ENCODE measurements at regions not wholly inside any gene's neighbourhood (a gene's known extent, or its start where the extent isn't known, plus 50 kb on each side); places are given as distances from the start of the nearest gene placed in this dataset.

DNA sequence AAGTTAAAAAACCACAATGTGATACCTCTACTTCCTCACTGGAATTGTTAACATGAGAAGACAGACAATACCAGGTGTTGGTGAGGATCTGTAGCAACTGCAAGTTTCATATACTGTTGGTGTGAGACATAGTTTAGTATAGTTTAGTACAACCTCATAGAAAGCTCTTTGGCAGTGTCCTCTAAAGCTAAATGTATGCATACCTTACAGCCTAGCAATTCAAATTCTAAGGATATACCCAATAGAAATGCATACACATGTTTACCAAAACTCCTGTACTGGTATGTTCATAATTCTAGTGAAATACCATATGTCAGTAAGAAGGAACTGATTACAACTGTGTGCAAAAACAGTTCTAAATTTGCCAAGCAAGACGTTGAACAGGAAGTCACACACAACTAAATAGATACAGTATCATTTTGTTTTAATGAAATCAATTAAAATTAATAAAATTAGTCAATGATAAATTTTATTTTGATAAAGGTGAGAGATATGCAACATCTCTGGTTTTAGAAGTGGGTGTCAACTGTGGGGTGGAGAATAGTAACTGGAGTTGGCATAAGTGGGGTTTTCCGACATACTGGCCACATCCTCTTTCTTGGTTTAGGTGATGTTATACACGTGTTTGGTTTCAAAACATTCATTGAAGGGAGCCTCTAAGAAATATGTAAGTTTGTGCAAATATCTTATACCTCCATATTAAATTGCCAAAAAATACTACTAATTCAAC, 450.7 kb downstream of the PTPRC start (continued):
- TF ChIP-seq SUZ12 (IDR thresholded peaks at IDR 0.05; ENCODE audit: unreplicated experiment): no peak
- no peak for TF ChIP-seq EED (IDR thresholded peaks at IDR 0.05; ENCODE audit: low read depth)
- no peak for TF ChIP-seq CBX5 (IDR thresholded peaks at IDR 0.05; ENCODE audit: low read depth)
- no peak for TF ChIP-seq RFX5 (IDR thresholded peaks at IDR 0.05; ENCODE audit: low read depth, low read length)
- 0 out of 2 replicates have a peak, but pooled peaks have one; percentile 32 for TF ChIP-seq MEF2A (IDR thresholded peaks at IDR 0.05; ENCODE audit: insufficient read depth, low read depth, low read length)
- 0 out of 2 replicates have a peak, but pooled peaks have one; percentile 42 for TF ChIP-seq GABPA (IDR thresholded peaks at IDR 0.05; ENCODE audit: low read depth)
- TF ChIP-seq, protein P1, sequence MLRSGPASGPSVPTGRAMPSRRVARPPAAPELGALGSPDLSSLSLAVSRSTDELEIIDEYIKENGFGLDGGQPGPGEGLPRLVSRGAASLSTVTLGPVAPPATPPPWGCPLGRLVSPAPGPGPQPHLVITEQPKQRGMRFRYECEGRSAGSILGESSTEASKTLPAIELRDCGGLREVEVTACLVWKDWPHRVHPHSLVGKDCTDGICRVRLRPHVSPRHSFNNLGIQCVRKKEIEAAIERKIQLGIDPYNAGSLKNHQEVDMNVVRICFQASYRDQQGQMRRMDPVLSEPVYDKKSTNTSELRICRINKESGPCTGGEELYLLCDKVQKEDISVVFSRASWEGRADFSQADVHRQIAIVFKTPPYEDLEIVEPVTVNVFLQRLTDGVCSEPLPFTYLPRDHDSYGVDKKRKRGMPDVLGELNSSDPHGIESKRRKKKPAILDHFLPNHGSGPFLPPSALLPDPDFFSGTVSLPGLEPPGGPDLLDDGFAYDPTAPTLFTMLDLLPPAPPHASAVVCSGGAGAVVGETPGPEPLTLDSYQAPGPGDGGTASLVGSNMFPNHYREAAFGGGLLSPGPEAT (IDR thresholded peaks at IDR 0.05; ENCODE audit: low read depth): peak; percentile 92
- TF ChIP-seq ATF7 (IDR thresholded peaks at IDR 0.05; ENCODE audit: low read depth): peak; percentile 48
- peak; percentile 94 for TF ChIP-seq SPI1 (IDR thresholded peaks at IDR 0.05; ENCODE audit: borderline replicate concordance, insufficient read depth, low read depth, low read length)
- TF ChIP-seq, protein P2, sequence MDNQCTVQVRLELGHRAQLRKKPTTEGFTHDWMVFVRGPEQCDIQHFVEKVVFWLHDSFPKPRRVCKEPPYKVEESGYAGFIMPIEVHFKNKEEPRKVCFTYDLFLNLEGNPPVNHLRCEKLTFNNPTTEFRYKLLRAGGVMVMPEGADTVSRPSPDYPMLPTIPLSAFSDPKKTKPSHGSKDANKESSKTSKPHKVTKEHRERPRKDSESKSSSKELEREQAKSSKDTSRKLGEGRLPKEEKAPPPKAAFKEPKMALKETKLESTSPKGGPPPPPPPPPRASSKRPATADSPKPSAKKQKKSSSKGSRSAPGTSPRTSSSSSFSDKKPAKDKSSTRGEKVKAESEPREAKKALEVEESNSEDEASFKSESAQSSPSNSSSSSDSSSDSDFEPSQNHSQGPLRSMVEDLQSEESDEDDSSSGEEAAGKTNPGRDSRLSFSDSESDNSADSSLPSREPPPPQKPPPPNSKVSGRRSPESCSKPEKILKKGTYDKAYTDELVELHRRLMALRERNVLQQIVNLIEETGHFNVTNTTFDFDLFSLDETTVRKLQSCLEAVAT (IDR thresholded peaks at IDR 0.05): 0 out of 2 replicates have a peak, but pooled peaks have one; percentile 41
- peak; percentile 80 to 85 for TF ChIP-seq BHLHE40 (IDR thresholded peaks at IDR 0.05; ENCODE audit: borderline replicate concordance in 1 of 2, low read depth in 2 of 2, low read length in 1 of 2)
- TF ChIP-seq ETV6 (conservative IDR thresholded peaks at IDR 0.05 in 1 of 2, IDR thresholded peaks at IDR 0.05 in 1 of 2; ENCODE audit: borderline replicate concordance in 1 of 2, low read depth in 1 of 2): no peak
- 0 out of 2 replicates have a peak, but pooled peaks have one; percentile 21 for TF ChIP-seq CBFB (IDR thresholded peaks at IDR 0.05; ENCODE audit: low read depth)
- TF ChIP-seq, protein P3, sequence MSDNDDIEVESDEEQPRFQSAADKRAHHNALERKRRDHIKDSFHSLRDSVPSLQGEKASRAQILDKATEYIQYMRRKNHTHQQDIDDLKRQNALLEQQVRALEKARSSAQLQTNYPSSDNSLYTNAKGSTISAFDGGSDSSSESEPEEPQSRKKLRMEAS (IDR thresholded peaks at IDR 0.05; ENCODE audit: low read depth, low read length): peak; percentile 59; the same call in 1 of the 2 replicates
- peak; percentile 50 for TF ChIP-seq MEF2B (IDR thresholded peaks at IDR 0.05; ENCODE audit: partially characterized antibody, poor library complexity, severe bottlenecking)
- no peak for TF ChIP-seq CHD2 (IDR thresholded peaks at IDR 0.05; ENCODE audit: borderline replicate concordance, low read depth, low read length)
- peak; percentile 43 for TF ChIP-seq IKZF1 (conservative IDR thresholded peaks at IDR 0.05)
- TF ChIP-seq, protein P4, sequence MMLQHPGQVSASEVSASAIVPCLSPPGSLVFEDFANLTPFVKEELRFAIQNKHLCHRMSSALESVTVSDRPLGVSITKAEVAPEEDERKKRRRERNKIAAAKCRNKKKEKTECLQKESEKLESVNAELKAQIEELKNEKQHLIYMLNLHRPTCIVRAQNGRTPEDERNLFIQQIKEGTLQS (IDR thresholded peaks at IDR 0.05; ENCODE audit: borderline replicate concordance, extremely low read depth, low read depth, low read length): no peak
- peak; percentile 77 for TF ChIP-seq NFIC (IDR thresholded peaks at IDR 0.05; ENCODE audit: low read depth, low read length)
- TF ChIP-seq MTA2 (IDR thresholded peaks at IDR 0.05; ENCODE audit: low read depth): peak; percentile 63
- peak; percentile 60; the same call in 1 of the 2 replicates for TF ChIP-seq DPF2 (IDR thresholded peaks at IDR 0.05)
- TF ChIP-seq, protein P5, sequence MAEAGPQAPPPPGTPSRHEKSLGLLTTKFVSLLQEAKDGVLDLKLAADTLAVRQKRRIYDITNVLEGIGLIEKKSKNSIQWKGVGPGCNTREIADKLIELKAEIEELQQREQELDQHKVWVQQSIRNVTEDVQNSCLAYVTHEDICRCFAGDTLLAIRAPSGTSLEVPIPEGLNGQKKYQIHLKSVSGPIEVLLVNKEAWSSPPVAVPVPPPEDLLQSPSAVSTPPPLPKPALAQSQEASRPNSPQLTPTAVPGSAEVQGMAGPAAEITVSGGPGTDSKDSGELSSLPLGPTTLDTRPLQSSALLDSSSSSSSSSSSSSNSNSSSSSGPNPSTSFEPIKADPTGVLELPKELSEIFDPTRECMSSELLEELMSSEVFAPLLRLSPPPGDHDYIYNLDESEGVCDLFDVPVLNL (IDR thresholded peaks at IDR 0.05; ENCODE audit: low read depth, low read length): no peak
- TF ChIP-seq, protein P6, sequence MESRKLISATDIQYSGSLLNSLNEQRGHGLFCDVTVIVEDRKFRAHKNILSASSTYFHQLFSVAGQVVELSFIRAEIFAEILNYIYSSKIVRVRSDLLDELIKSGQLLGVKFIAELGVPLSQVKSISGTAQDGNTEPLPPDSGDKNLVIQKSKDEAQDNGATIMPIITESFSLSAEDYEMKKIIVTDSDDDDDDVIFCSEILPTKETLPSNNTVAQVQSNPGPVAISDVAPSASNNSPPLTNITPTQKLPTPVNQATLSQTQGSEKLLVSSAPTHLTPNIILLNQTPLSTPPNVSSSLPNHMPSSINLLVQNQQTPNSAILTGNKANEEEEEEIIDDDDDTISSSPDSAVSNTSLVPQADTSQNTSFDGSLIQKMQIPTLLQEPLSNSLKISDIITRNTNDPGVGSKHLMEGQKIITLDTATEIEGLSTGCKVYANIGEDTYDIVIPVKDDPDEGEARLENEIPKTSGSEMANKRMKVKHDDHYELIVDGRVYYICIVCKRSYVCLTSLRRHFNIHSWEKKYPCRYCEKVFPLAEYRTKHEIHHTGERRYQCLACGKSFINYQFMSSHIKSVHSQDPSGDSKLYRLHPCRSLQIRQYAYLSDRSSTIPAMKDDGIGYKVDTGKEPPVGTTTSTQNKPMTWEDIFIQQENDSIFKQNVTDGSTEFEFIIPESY (IDR thresholded peaks at IDR 0.05): no peak
